PFSK-1 (cell line): ENCODE measurements at regions not wholly inside any gene's neighbourhood (a gene's known extent, or its start where the extent isn't known, plus 50 kb on each side); places are given as distances from the start of the nearest gene placed in this dataset.

Experiments
- POLR2AphosphoS5 ChIP-seq: IDR thresholded peaks from 2 replicates; pipeline ENCODE4 v1.6.1; 2012; ENCODE audit warnings: low read depth, mild to moderate bottlenecking, control low read depth, low read length, moderate library complexity
- REST ChIP-seq, 2 experiments: IDR thresholded peaks; 2 replicates each; pipeline versions ENCODE4 v1.6.1 to v1.8.0; 2011 to 2012; ENCODE audit warnings: low read depth in 2 of 2, low read length in 2 of 2, control low read depth in 1 of 2, inconsistent platforms in 1 of 2, mild to moderate bottlenecking in 1 of 2, moderate library complexity in 1 of 2; ENCODE audit not compliant: insufficient read depth in 1 of 2

- TF ChIP-seq REST (IDR thresholded peaks at IDR 0.05; ENCODE audit: insufficient read depth in 1 of 2, low read depth in 2 of 2, low read length in 2 of 2) (no peak), POLR2AphosphoS5 (no peak)
Observed at GRCh38 chr2:234565201-234565600, 68.3 kb upstream of the ARL4C start.
